ENCODE measurements at regions not wholly inside any gene's neighbourhood (a gene's known extent, or its start where the extent isn't known, plus 50 kb on each side); places are given as distances from the start of the nearest gene placed in this dataset.

DNA sequence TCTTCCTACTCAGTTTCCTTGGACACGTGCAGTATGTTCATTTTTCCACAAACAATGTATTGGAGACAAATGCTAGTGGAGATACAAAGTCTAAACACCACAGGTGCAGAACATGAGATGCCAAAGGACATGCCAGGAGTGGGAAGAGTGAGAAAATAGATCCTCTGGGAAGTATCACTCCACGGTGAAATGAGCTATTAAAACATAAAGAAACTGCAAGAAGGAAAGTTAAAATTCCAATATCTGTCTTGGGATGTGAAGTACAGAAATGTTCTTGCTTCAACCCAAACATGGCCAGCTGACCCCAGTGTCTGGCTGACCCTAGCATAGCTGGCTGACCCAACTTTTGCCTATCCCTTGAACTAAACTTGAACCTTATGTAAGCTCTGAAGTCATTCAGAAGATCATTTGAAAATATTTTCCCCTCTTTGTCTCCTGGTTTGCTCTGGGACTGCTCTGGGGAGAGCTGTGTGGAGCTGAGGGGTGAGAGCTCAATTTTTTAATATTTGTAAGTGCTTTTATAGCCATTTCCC lies 59.5 kb downstream of the FZD1 start:
- no peak for FAIRE-seq

DNA sequence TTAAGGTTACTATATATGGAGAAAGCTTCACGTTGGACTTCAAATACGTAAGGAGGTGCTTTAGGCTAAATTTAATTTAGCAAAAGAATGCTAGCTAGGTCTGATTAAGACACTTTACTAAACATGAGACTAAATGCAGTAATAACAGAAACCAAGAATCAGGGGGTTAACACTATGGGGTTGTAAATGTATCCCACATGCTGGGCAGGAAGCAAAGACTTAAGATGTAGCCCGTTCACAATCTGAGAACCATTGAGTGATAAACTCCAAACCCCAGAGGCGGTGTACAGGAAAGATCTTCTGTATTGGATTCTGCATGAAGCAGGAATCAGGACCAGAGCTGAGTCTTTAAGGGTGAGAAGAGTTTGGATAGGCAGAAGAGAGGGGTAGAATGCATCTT lies 60.4 kb downstream of the FZD1 start:
- FAIRE-seq, result no peak

DNA sequence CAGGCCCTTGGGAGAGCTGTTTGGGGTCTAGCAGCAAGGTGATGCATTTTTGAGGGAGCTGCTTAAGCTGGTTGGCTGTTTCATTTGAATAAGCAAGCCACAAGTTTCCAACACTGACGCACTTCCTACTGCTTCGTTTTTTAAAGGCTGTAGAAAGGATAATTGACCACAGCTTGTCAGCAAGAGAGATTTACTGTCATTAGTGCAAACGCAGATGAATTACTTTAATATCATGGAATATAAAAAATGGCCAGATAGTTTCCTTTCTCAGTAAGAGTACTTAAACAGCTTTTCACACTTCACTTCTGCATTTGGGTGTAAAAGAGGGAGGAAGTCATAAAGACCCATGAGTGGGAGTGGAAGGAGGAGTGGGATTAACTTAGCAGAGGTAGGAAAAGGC lies 61.5 kb downstream of the FZD1 start:
- no peak for FAIRE-seq

DNA sequence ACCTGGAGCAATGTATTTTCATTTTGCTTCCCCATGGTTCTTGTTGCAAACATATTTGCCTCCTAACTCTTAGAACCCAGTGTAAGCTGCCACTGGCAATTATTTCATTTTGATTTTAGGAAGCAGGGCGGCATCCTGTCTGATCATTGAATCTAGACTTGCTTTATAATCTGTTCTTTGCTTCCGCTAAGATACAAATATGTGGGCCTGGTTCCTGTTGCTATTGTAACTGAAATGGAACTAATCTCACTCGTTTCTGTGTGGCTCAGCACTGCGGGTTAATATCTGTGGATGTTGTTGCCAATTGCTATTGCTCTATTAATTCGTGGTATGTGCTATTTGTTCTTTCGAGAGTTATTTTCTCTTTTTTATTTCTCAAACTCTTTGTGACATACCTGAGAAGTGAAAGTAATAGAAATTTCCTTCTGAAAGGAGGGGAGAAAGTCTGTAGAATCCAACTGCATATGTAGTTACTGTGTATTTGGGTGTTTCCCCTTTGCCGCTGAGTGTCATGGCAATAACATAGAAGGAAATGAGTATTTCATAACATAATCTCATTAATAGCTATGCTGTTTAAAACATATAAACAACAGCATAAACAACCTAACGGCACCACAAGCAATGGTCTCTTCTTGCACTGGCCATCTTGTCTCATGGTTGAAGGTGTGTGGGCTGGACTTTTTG lies 62.4 kb downstream of the FZD1 start:
- FAIRE-seq, result no peak

DNA sequence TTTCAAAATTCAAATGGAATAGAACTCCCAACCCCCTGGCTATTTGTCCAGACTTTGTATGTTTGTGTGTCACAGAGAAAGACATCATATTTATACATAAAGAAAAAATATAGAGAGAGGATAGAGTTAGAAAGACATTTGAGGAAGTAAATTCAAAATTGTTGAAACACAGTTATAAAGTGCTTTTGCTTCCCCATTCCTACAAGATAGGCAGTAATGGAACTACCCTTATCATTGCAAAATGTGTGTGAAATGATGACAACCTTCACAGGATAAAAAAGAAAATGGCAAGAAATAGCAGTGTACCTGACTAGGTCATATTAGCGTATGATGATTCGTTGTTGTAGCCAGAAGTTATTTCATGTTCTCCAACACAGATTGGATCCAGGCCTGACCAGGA lies 63.1 kb downstream of the FZD1 start:
- no peak for FAIRE-seq

DNA sequence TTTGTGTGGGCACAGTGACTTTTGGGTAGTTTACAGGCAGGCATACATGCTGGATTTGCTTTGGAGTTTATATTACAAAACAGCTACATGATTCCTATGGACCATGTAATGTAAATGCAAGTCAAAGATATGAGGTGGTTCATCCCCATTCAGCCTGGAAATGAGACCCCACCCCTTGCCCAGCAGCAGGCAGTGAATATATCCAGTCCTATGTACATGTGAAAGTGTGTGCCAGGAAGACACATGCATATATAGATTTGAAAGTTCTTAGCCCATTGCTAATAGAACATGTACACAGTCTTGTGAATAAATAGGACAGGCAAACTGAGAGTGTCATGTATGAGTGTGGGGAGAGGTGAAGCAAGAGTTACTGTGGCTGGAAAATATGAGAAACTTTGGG lies 65.3 kb downstream of the FZD1 start:
- FAIRE-seq, result no peak

DNA sequence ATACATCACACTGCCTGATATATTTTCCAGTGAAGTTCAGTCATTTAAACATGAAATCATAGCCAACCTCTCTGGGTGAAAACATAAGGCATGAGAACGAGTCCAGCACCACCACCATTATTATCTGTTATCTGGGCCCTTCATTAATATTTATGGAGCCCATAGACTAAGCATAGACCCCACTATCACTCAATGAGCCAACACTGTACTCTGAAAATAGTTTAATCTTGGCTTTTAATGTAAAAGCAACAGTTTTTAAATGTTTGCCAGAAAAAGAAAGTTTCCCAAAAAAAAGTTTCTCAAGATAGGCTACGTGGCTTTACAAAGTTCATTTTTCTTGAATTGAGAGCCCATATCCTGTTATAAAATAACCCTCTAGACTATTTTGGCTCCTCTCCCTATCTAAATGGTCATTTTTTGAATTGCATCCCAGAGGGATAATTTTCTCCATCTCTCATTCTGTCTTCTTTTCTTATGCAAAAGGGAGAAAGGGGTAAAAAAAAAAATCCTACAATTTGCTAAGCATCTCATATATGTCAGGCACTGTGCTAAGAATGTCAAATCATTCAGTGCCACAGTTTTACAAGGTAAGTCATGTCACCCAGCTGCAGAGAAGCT lies 66.1 kb downstream of the FZD1 start:
- no peak for FAIRE-seq

DNA sequence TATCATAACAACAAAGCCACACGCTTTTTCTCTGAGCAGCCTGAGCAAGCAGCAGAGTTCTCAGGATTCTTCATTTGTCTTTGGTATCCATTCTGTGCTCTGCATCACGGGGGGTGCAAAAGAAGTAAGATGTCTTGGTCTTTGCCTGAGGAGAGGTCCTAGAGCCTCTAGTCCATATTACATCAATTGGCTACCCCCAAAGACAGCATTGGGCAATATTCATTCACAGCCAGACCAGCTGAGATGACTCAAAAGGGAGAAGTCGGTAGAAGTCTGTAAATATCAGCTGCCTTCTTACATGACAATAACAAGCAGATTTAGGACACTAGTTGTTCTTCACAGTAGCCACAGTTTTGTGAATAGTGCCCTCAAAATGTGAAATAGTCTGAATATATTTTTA lies 66.6 kb downstream of the FZD1 start:
- FAIRE-seq, result no peak

DNA sequence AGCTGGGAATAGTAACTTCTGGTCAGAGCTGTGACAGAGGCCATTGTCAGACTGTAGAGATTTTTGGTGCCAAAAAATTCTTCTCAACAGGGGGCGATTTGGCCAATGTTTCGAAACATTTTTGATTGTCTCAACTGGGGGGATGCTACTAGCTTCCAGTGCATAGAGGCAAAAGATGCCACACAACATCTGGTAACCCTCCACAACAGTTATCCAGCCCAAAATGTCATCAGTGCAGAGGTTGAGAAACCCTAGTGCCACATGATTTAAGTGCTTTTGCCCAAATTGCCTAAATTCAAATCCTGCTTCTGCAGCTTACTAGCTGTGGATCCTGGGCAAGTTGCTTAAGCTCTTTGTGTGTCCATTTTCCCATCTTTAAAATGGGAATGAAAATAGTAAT lies 71.9 kb downstream of the FZD1 start:
- no peak for FAIRE-seq

DNA sequence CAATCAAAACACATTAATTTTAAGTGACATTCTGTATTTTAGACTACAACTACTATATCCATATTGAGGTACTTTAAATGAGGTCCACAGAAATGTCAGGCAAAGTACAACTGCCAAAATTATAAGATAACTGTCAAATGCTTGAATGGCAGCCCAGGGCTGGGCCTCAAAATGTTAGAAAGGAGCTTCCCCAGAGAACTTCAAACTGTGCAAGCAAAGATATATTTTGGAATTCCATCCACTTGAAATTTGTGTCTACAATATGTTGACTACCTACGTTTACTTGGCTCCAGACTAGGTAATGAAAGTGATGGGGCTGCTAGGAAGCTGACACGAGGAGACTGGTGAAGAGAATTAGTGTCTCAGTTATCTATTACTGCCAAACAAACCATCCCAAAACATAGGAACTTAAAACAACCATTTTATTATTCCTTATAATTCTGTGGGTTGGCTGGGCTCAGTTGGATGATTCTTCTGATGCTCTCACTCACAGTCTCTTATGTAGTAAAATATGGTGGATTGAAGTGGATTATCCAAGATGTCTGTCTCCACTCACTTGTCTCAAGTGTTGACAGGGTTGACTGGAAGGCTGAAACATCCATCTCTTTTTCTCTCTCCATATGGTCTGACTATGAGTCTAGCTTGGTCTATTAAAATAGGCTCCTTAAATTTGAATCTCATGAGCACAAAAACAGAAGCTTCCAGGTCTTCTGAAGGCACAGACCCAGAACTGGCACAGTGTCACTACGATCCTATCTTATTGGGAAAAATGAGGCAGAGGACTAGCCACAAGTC lies 74.2 kb downstream of the FZD1 start:
- FAIRE-seq, result no peak

DNA sequence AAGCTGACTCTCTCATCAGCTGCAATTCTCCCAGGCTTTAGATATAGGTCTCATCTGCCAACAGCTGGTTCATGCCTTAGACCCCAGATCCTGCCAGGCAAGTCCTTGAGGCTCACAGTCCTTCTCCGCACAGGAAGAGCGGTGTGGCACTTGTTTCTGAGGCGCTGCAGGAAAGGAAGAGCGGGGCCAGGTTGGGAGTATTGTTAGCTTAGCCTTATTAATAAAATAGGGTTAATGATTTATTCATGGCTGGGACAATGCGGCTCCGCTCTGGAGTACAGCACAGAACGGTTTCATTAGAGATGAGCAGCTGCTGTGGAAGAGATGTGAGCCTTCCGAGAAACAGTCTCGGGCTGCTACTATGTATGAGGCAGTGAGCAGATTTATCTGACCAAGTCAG lies 78.1 kb downstream of the FZD1 start:
- FAIRE-seq, result no peak

DNA sequence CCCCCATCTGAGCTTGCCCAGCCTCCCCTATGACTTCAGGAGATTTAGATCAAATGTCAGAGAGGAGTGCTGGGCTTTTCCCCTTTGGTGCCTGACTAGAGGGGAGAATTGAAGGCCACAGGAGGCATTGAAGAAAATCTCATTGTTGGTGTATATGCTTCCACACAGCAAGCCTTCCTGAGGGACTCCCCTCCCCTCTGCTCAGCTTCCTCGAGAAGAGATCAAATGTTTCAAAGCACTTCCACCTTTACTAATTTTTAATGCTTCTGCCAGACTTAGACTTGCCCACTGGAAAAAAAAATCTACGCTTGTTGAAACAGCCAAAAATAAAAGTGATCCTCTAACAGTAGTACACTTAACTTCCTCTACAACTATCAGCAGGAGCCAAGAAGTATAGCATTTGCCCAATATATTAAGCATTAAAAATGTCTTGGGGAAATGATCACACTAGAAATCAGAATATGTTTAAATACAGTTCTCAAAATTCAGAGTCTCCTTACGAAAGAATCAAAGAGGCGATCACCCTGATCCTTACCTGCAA lies 79.3 kb downstream of the FZD1 start:
- no peak for FAIRE-seq

DNA sequence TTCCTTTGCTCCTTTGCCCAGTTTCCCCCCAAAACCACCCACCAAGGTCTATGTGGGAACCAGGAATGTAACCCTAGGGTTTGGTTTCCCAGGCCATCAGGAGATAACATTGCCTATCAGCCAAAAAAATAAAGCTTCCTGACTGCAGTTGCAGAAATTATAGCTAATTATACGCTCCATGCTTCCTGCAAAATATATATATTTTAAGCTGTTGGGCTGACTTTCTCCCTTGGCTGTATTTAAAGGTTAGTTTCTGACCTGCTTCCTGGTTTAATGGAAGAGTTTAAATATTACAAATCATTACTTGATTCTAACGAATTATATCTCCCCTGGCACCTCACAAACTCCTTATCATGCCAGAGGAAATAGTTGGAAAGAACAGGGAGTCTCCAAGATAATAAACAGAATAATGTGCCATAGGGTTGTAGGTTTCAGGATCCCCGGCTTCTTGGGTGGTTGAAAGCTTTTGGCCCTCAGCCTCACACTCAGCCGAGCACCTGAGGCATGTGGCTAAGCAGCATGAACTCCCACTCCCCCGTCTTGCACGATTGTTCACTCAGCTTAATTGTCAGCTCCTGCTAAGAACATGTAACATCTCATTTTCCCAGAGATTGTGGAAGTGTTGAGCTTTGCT lies 79.9 kb downstream of the FZD1 start:
- FAIRE-seq, result no peak

DNA sequence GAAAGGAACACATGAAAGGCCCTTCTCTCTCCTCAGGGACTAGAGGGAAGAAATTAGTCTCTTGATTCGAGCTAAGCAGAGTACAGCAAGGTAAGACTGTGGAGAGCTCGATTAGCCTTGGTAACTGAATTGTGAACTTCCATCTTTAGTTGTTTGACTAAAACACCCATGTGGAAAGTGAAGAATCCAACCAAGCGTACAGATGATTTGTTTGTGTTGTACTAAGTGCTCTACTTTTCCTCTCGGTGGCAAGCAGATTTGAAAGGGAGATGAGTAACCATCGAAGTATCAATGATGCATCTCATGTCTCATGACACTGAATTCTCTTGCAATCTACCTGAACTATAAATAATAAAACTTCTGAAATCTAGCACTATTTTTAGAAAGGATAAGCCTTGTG lies 80.7 kb downstream of the FZD1 start:
- no peak for FAIRE-seq

DNA sequence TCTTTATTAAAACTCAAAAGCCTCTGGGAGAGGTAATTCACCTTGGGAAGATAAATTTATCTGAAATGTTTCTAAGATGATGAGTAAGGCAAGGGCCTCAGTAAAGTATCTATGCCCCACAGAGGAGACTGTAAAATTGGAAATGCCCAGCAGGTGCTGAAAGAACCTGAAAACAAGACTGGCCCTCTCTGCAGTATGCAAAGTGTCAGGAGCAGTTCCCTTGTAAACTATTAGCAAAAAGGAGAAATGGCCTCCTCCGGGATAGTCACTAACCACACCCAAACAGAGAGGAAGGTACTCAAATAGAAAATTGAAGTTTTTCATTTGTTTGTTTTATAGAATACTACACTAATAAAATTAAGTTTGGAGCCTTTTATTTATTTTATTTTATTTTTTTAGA lies 81.2 kb downstream of the FZD1 start:
- FAIRE-seq, result no peak

DNA sequence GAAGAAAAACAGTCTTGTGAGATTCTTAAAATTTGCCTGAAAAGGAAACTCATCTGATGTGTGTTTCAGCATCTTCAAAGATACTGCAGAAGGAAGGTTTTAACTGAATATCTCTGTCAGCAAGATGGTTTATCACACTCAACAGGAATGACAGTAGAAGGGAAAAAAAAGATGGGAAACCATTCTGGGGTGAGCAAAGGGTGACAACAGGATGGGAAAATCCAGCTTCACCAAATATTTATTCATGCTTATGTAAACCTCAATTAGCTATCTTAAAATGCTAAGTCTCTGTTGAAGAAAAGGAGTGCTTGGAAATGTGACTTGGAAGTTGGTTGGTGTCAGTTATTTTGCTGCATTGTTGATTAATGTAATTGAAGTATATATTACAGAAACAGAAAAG lies 82.2 kb downstream of the FZD1 start:
- no peak for FAIRE-seq

DNA sequence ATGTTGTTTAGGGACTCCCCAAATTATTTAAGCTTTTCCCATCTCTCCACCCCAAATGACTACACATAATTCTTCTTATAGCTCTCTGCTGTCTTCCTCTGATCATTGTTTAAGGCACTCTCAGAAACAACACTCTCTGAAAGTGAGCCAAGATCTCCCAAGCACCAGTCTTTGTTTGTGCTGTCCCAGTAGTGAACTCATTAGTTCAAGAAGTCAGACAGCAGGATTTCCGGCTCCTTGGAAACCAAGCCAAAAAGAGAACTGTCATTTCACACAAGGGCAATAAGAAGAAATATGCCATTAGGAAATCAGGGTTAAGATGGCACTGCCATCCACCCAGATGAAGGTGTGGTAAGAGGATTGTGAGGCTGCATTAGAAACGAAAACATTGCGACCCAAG lies 83.1 kb downstream of the FZD1 start:
- FAIRE-seq, result no peak

DNA sequence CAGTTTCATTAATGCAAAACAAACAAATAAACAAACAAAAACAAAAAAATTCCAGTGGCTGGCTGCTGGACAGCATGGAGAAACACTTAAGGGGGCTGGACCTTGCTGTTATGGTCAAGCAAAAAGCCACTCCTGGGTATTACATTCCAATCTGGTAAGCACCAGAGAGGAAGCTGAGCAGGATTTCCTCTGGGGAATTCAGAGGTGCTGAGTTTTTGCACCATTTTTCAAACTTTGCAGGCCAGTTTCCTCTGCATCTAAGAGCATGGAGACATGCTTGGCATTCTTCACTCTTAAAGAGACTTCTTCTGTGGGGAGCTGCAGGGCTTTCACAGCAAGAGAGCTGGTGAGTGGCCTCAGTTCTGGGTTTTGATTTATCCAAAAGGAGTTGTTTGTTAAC lies 84.5 kb downstream of the FZD1 start:
- no peak for FAIRE-seq

DNA sequence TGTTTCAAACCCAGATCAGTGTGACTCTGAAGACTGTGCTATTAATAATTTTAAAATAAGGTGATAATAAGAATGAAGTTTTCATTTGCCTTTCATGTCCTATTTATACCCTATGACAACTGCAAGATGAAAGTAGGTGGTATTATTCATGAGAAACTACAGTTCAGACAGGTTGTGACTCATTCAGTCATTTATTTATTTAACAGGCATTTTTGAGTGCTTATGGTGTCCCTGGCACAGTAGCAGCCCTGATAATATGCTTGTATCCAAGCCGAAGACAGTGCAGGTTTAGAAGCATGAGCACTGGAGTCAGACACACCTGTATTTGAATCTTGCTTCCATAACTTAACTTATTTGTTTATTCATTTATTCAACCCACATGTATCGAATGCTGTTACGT lies 87.1 kb downstream of the FZD1 start:
- no peak for FAIRE-seq

DNA sequence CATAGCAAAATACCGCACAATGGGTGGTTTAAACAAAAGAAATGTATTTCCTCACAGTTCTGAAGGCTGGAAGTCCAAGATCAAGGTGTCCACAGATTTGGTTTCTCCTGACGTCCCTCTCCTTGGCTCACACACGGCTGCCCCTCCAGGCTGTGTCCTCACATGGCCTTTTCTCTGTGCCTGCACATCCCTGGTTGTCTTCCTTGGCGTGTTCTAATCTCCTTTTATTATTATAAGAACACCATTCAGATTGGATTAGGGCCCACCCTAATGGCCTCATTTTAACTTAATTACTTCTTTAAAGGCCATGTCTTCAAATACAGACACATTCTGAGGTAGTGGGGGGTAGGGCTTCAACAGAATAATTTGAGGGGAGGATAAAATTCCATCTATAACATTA lies 87.9 kb downstream of the FZD1 start:
- no peak for FAIRE-seq

DNA sequence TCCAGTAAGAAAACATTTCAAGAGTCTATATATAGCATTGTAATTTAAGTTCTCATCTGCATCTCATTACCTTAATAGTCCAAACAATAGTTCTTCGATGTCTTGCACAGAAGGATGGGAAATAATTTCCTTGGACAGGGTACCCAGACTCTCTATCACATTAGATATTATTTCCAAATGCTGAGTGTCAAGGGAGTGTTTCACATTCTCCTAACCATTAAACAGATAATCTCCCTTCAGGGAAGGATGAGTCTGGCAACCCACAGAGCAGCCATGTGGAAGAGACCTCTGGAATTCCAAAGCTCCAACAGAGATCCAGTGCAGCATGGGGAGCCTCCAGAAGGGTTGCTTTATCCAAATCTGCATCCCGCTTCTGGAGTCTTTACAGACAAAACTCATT lies 89.6 kb downstream of the FZD1 start:
- FAIRE-seq, result no peak

DNA sequence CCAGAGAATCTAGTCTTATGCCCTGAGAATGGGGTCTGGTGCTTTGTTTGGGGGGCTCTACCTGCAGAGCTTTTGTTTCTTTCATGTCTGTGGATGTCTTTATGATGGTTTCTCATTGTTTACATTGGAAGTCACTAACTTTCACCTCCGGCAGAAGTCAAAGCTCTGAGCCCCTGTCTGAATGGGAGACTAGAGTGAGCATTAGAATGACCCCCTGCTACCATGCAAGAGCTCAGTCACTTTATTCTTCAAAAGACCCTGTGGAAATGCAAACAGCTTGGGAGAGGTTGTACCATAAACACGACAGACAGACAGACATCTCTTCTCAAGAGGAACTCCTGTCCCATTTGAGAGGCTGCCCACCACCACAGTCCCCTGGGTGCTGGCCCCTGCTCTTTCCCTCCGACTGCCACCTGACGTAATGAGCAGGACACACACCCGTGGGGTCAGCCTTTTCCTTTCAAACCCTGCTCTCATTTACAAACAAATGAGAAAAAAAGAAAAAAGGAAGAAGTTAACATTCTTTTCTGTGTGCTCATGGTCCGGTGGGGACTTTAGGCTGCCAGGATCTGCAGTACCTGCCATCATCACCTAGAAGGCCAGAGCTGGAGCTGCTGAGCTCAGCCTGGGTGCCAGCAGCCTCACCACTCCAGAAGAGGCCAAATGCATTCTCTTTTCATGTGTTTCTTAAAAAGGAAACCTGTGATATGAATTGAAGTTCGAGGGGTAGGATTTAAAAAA lies 91.6 kb downstream of the FZD1 start:
- no peak for FAIRE-seq

DNA sequence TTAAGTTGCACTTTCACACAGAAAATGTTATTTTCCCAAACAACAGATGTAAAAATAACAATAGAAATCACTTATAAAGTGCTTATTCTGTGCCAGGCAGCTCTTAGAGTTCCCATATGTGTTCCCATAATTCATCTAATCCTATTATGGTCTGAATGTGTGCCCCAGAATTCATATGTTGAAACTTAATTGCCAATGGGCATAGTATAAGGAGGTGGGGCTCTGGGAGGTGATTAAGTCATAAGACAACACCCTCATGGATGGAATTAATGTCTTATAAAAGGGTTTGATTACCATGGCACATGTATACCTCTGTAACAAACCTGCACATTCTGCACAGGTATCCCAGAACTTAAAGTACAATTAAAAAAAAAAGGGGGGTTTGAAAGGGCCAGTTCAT lies 92.7 kb downstream of the FZD1 start:
- no peak for FAIRE-seq
